HCT116 (cell line): ENCODE measurements at regions not wholly inside any gene's neighbourhood (a gene's known extent, or its start where the extent isn't known, plus 50 kb on each side); places are given as distances from the start of the nearest gene placed in this dataset.

Experiments
- ATAC-seq: fragments of 200-7000 bp; cut with Tn5 transposase; 2 replicates; pipeline ENCODE4 v1.9.1; 2020; ENCODE audit warnings: mild to moderate bottlenecking, moderate library complexity
- BruUV-seq: library from RNA; stranded (reverse); fragments of 400-500 nt; replicated peaks from 2 replicates; lab custom pipeline; 2021; lab: Mats Ljungman, UMichigan
- CTCF ChIA-PET: fragments of 300-600 bp; sonication (Branson Sonifier 250); formaldehyde crosslinking; loops from one replicate; lab custom pipeline; 2021; ENCODE audit warnings: antibody characterized with exemption; lab: Charles Lee
- POLR2A ChIA-PET: fragments of 300-600, 350-600 bp; sonication (Branson Sonifier 250); formaldehyde crosslinking; loops from one replicate; lab custom pipeline; 2021; ENCODE audit warnings: antibody characterized with exemption; lab: Charles Lee
- RAD21 ChIA-PET, 2 experiments: fragments of 300-600 bp; sonication (Branson Sonifier 250); formaldehyde crosslinking; loops; one replicate each; lab custom pipeline; 2023; ENCODE audit warnings: low total read pairs in 2 of 2; ENCODE audit not compliant: uncharacterized antibody in 2 of 2, unreplicated experiment in 2 of 2, low non-redundant PET in 1 of 2; lab: Charles Lee
- DNase-seq: peaks from one replicate; pipeline ENCODE4 v3.0.0-alpha.2; 2010; ENCODE audit warnings: low read depth, low spot score
- H2AFZ ChIP-seq: fragments of 200-600 bp; shearing (Covaris generic), sonication (generic); 2 replicates; pipeline ENCODE4 v1.6.1; 2017; ENCODE audit warnings: low read depth, mixed run types, mixed read lengths, antibody characterized with exemption, low read length; ENCODE audit not compliant: poor library complexity, severe bottlenecking
- H3K27ac ChIP-seq: 2 replicates; pipeline ENCODE4 v1.5.1; 2012; ENCODE audit warnings: low read depth, low read length
- H3K27me3 ChIP-seq: fragments of 200-600 bp; sonication (generic); 2 replicates; pipeline ENCODE4 v1.6.1; 2016; ENCODE audit warnings: mixed run types, low read length, mixed read lengths; ENCODE audit not compliant: insufficient read depth
- H3K36me3 ChIP-seq, 2 experiments: fragments of 200-500 bp in 1 of 2; fragments of 200-600 bp in 1 of 2; sonication (Bioruptor generic) in 1 of 2; sonication (generic) in 1 of 2; 2 replicates each; pipeline versions ENCODE4 v1.5.1 to v1.6.1; 2014 to 2016; ENCODE audit warnings: low read length in 2 of 2, inconsistent platforms in 1 of 2, mixed read lengths in 1 of 2, mixed run types in 1 of 2; ENCODE audit not compliant: insufficient read depth in 2 of 2, control insufficient read depth in 1 of 2
- H3K4me1 ChIP-seq, 2 experiments: fragments of 200-600 bp in 1 of 2; sonication (generic) in 1 of 2; 2 replicates each; pipeline versions ENCODE4 v1.5.1 to v1.6.1; 2012 to 2017; ENCODE audit warnings: low read length in 2 of 2, inconsistent platforms in 1 of 2, mild to moderate bottlenecking in 1 of 2, mixed read lengths in 1 of 2, mixed run types in 1 of 2, moderate library complexity in 1 of 2; ENCODE audit not compliant: insufficient read depth in 2 of 2, control insufficient read depth in 1 of 2
- H3K4me2 ChIP-seq: fragments of 200-600 bp; sonication (generic); 2 replicates; pipeline ENCODE4 v1.6.1; 2017; ENCODE audit warnings: mixed run types, low read length, mixed read lengths
- H3K4me3 ChIP-seq, 2 experiments: fragments of 200-600 bp in 1 of 2; sonication (generic) in 1 of 2; replicated peaks in 1 of 2; 2 replicates each; pipeline ENCODE4 v1.5.1; 2011 to 2016; ENCODE audit warnings: low read length in 2 of 2, control low read depth in 1 of 2, low read depth in 1 of 2, mild to moderate bottlenecking in 1 of 2, mixed read lengths in 1 of 2, mixed run types in 1 of 2
- H3K79me2 ChIP-seq: fragments of 200-600 bp; sonication (generic); 2 replicates; pipeline ENCODE4 v1.6.1; 2017; ENCODE audit warnings: mild to moderate bottlenecking, mixed run types, low read length, moderate library complexity, mixed read lengths; ENCODE audit not compliant: insufficient read depth
- H3K9ac ChIP-seq: fragments of 200-600 bp; sonication (generic); 2 replicates; pipeline ENCODE4 v1.6.1; 2016; ENCODE audit warnings: low read length, mixed read lengths
- H3K9me2 ChIP-seq: fragments of 200-600 bp; sonication (generic), shearing (Covaris generic); 2 replicates; pipeline ENCODE4 v1.6.1; 2017; ENCODE audit warnings: mixed run types, mild to moderate bottlenecking, moderate library complexity; ENCODE audit not compliant: insufficient read depth
- H3K9me3 ChIP-seq, 2 experiments: fragments of 200-500 bp in 1 of 2; fragments of 200-600 bp in 1 of 2; sonication (Bioruptor generic) in 1 of 2; sonication (generic) in 1 of 2; 2 replicates each; pipeline ENCODE4 v1.6.1; 2014 to 2017; ENCODE audit warnings: low read length in 2 of 2, mixed read lengths in 2 of 2, inconsistent platforms in 1 of 2, low read depth in 1 of 2, mild to moderate bottlenecking in 1 of 2, mixed run types in 1 of 2, moderate library complexity in 1 of 2; ENCODE audit not compliant: control insufficient read depth in 1 of 2, insufficient read depth in 1 of 2
- H4K20me1 ChIP-seq: fragments of 200-600 bp; sonication (generic), shearing (Covaris generic); 2 replicates; pipeline ENCODE4 v1.6.1; 2017; ENCODE audit warnings: mixed run types, mild to moderate bottlenecking, moderate library complexity; ENCODE audit not compliant: insufficient read depth
- CBX3 ChIP-seq: IDR thresholded peaks from 2 replicates; pipeline ENCODE4 v1.6.1; 2012; ENCODE audit warnings: low read depth
- CEBPB ChIP-seq: IDR thresholded peaks from 2 replicates; pipeline ENCODE4 v1.6.1; 2012; ENCODE audit warnings: low read depth
- ELF1 ChIP-seq: IDR thresholded peaks from 2 replicates; pipeline ENCODE4 v1.6.1; 2012; ENCODE audit warnings: low read depth, borderline replicate concordance
- EZH2 ChIP-seq: fragments of 200-600 bp; sonication (generic); IDR thresholded peaks from 2 replicates; pipeline ENCODE4 v1.6.1; 2017; ENCODE audit warnings: antibody characterized with exemption, mixed run types
- EZH2phosphoT487 ChIP-seq: fragments of 200-600 bp; IDR thresholded peaks from 2 replicates; pipeline ENCODE4 v1.6.1; 2018; ENCODE audit warnings: antibody characterized with exemption, borderline replicate concordance
- JUND ChIP-seq: IDR thresholded peaks from 2 replicates; pipeline ENCODE4 v1.6.1; 2012
- POLR2A ChIP-seq: IDR thresholded peaks from 2 replicates; pipeline ENCODE4 v1.7.0; 2011; ENCODE audit warnings: borderline replicate concordance; ENCODE audit not compliant: insufficient read depth, insufficient read length; ENCODE audit errors: extremely low read depth
- POLR2AphosphoS5 ChIP-seq: IDR thresholded peaks from 2 replicates; pipeline ENCODE4 v1.6.1; 2011; ENCODE audit warnings: mild to moderate bottlenecking, low read depth, low read length, moderate library complexity
- SRF ChIP-seq: IDR thresholded peaks from 2 replicates; pipeline ENCODE4 v1.6.1; 2012; ENCODE audit warnings: low read depth
- TCF7L2 ChIP-seq: IDR thresholded peaks from 2 replicates; pipeline ENCODE4 v1.7.0; 2011; ENCODE audit warnings: borderline replicate concordance, inconsistent platforms; ENCODE audit not compliant: insufficient read depth, insufficient read length; ENCODE audit errors: extremely low read depth
- intact Hi-C: fragments of 100-400 bp; cut with micrococcal nuclease; formaldehyde crosslinking; loops from 2 replicates; pipeline ENCODE4 v1.10.0; 2022
- TF ChIP-seq, protein P1 (sequence below), 3 experiments: fragments of 200-600 bp in 1 of 3; sonication (generic) in 1 of 3; IDR thresholded peaks in 2 of 3; conservative IDR thresholded peaks in 1 of 3; 2 replicates each; pipeline ENCODE4 v1.5.1; 2012 to 2017; ENCODE audit warnings: low read depth in 2 of 3, low read length in 2 of 3, antibody characterized with exemption in 1 of 3, borderline replicate concordance in 1 of 3, control low read depth in 1 of 3, mild to moderate bottlenecking in 1 of 3, mixed read lengths in 1 of 3, mixed run types in 1 of 3, moderate library complexity in 1 of 3; ENCODE audit not compliant: insufficient read depth in 1 of 3
- TF ChIP-seq, protein P2 (sequence below): IDR thresholded peaks from 2 replicates; pipeline ENCODE4 v1.6.1; 2012

DNA sequence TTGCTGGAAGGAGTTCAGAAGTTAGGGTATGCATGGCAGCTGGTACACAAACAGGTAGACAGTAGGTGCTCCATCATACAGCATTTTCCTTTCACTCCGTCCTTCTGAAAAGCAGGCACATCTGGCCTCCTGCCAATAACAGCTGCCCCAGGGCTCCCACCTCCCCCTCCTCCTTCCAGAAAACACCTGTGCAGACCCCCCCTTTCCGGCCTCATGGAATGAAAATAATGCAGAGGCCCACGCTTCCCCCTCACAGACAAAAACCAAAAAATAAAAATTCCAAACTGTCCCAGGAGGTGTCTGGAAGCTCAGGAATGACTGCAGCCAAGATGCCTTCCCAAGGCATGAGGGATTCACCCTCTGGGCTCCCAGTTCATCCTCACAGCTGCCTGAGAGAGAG is 185.5 kb downstream of the MN1 start:
- TF ChIP-seq SRF (no peak), EZH2 (no peak), EZH2phosphoT487 (no peak), POLR2AphosphoS5 (no peak), JUND (no peak), ELF1 (no peak), CBX3 (no peak), TCF7L2 (no peak), POLR2A (no peak), CEBPB (no peak)
- TF ChIP-seq, protein P1, sequence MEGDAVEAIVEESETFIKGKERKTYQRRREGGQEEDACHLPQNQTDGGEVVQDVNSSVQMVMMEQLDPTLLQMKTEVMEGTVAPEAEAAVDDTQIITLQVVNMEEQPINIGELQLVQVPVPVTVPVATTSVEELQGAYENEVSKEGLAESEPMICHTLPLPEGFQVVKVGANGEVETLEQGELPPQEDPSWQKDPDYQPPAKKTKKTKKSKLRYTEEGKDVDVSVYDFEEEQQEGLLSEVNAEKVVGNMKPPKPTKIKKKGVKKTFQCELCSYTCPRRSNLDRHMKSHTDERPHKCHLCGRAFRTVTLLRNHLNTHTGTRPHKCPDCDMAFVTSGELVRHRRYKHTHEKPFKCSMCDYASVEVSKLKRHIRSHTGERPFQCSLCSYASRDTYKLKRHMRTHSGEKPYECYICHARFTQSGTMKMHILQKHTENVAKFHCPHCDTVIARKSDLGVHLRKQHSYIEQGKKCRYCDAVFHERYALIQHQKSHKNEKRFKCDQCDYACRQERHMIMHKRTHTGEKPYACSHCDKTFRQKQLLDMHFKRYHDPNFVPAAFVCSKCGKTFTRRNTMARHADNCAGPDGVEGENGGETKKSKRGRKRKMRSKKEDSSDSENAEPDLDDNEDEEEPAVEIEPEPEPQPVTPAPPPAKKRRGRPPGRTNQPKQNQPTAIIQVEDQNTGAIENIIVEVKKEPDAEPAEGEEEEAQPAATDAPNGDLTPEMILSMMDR (IDR thresholded peaks at IDR 0.05 in 2 of 3, conservative IDR thresholded peaks at IDR 0.05 in 1 of 3; ENCODE audit: borderline replicate concordance in 1 of 3, insufficient read depth in 1 of 3, low read depth in 2 of 3, low read length in 2 of 3), result no peak
- TF ChIP-seq, protein P2, sequence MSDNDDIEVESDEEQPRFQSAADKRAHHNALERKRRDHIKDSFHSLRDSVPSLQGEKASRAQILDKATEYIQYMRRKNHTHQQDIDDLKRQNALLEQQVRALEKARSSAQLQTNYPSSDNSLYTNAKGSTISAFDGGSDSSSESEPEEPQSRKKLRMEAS, result no peak
- ATAC-seq (no peak), DNase-seq (no peak)
- Histone ChIP-seq H2AFZ (no peak overlapping the region), H3K4me3 (no peak overlapping the region), H3K9me2 (no peaks in the 10 kb centered on the region), H3K4me2 (no peak overlapping the region), H3K27ac (no peak overlapping the region), H3K27me3 (0 out of 2 replicates have a peak, but pooled peaks cover 6% of the 10 kb centered on the region), H4K20me1 (no peaks in the 10 kb centered on the region), H3K9ac (no peak overlapping the region), H3K79me2 (no peaks in the 10 kb centered on the region), H3K9me3 (no peaks in the 10 kb centered on the region), H3K36me3 (no peaks in the 10 kb centered on the region), H3K4me1 (peaks cover 0 to 4% of the 10 kb centered on the region in 2 experiments; a peak in 1 of 4 replicates)
- no TSS peak for BruUV-seq
- POLR2A ChIA-PET, result no interaction called here
- RAD21 ChIA-PET, result no interaction called here
- CTCF ChIA-PET, result no interaction called here
- intact Hi-C loops, result loop anchor here (5.0 kb wide), 1 partner anchor 209 kb away; no protein-coding TSS in a partner anchor
